Astrocyte (in vitro differentiated cells and primary cell): ENCODE measurements at regions not wholly inside any gene's neighbourhood (a gene's known extent, or its start where the extent isn't known, plus 50 kb on each side); places are given as distances from the start of the nearest gene placed in this dataset.

ENCODE experiments used
- DNase-seq: peaks from one replicate; pipeline ENCODE4 v3.0.0-alpha.2; 2010; ENCODE audit warnings: low read depth
- FAIRE-seq: peaks from 2 replicates; lab custom pipeline; 2011; peaks lifted over from hg19 to GRCh38; lab: Jason Lieb, UNC
- H2AFZ ChIP-seq: 2 replicates; pipeline ENCODE4 v1.6.0; 2012; ENCODE audit warnings: low read depth, low read length, inconsistent platforms
- H3K27ac ChIP-seq: 2 replicates; pipeline ENCODE4 v1.5.1; 2011; ENCODE audit warnings: low read depth, low read length, inconsistent platforms
- H3K27me3 ChIP-seq: 2 replicates; pipeline ENCODE4 v1.6.0; 2011; ENCODE audit warnings: low read length, inconsistent platforms; ENCODE audit not compliant: insufficient read depth
- H3K36me3 ChIP-seq: 2 replicates; pipeline ENCODE4 v1.5.1; 2011; ENCODE audit warnings: low read length, inconsistent platforms; ENCODE audit not compliant: insufficient read depth
- H3K4me1 ChIP-seq: 2 replicates; pipeline ENCODE4 v1.5.1; 2011; ENCODE audit warnings: low read length, inconsistent platforms; ENCODE audit not compliant: insufficient read depth
- H3K4me2 ChIP-seq: 2 replicates; pipeline ENCODE4 v1.6.0; 2012; ENCODE audit warnings: low read length, inconsistent platforms
- H3K4me3 ChIP-seq: 2 replicates; pipeline ENCODE4 v1.5.1; 2011; ENCODE audit warnings: low read depth, mild to moderate bottlenecking, low read length, inconsistent platforms; ENCODE audit not compliant: insufficient read depth
- H3K79me2 ChIP-seq: 2 replicates; pipeline ENCODE4 v1.6.0; 2012; ENCODE audit warnings: mild to moderate bottlenecking, low read length, inconsistent platforms; ENCODE audit not compliant: insufficient read depth
- H3K9ac ChIP-seq: 2 replicates; pipeline ENCODE4 v1.6.0; 2012; ENCODE audit warnings: mild to moderate bottlenecking, low read length, inconsistent platforms
- H3K9me3 ChIP-seq: 2 replicates; pipeline ENCODE4 v1.5.1; 2012; ENCODE audit warnings: low read depth, mild to moderate bottlenecking, low read length, inconsistent platforms; ENCODE audit not compliant: insufficient read depth
- H4K20me1 ChIP-seq: 2 replicates; pipeline ENCODE4 v1.6.0; 2012; ENCODE audit warnings: low read length, inconsistent platforms; ENCODE audit not compliant: insufficient read depth
- H3K27ac Mint-ChIP-seq: one replicate; pipeline ENCODE4 v1.8.0; 2021; ENCODE audit warnings: mild to moderate bottlenecking, mixed read lengths; ENCODE audit not compliant: unreplicated experiment
- H3K27me3 Mint-ChIP-seq: one replicate; pipeline ENCODE4 v1.8.0; 2021; ENCODE audit warnings: low read depth, mixed read lengths; ENCODE audit not compliant: unreplicated experiment
- H3K36me3 Mint-ChIP-seq: one replicate; pipeline ENCODE4 v1.8.0; 2021; ENCODE audit warnings: low read depth, mixed read lengths; ENCODE audit not compliant: unreplicated experiment
- H3K4me1 Mint-ChIP-seq: one replicate; pipeline ENCODE4 v1.8.0; 2021; ENCODE audit warnings: low read depth, mixed read lengths; ENCODE audit not compliant: unreplicated experiment
- H3K4me3 Mint-ChIP-seq: one replicate; pipeline ENCODE4 v1.8.0; 2021; ENCODE audit warnings: mild to moderate bottlenecking, moderate library complexity, mixed read lengths; ENCODE audit not compliant: unreplicated experiment
- H3K9me3 Mint-ChIP-seq: one replicate; pipeline ENCODE4 v1.8.0; 2021; ENCODE audit warnings: mild to moderate bottlenecking, mixed read lengths; ENCODE audit not compliant: unreplicated experiment
- CTCF ChIP-seq: IDR thresholded peaks from 2 replicates; pipeline ENCODE4 v1.5.1; 2011; ENCODE audit warnings: low read depth, mild to moderate bottlenecking, inconsistent platforms, low read length, moderate library complexity; ENCODE audit not compliant: insufficient read depth
- EZH2 ChIP-seq: IDR thresholded peaks from 2 replicates; pipeline ENCODE4 v1.6.1; 2012; ENCODE audit warnings: mild to moderate bottlenecking, low read length, inconsistent platforms; ENCODE audit not compliant: insufficient read depth

GRCh38 chr18:71846716-71847115 is 697.4 kb downstream of the CBLN2 start:
- FAIRE-seq (no peak), DNase-seq (no peak)
- H3K27ac Mint-ChIP-seq: no peak overlapping the region
- no peaks in the 10 kb centered on the region for H3K79me2 ChIP-seq
- H2AFZ ChIP-seq: no peak overlapping the region
- H3K4me1 ChIP-seq: no peaks in the 10 kb centered on the region
- H3K27me3 ChIP-seq: no peaks in the 10 kb centered on the region
- no peaks in the 10 kb centered on the region for H3K36me3 ChIP-seq
- H3K27ac ChIP-seq: no peak overlapping the region
- H3K4me2 ChIP-seq: no peak overlapping the region
- no peaks in the 10 kb centered on the region for H4K20me1 ChIP-seq
- no peak overlapping the region for H3K9ac ChIP-seq
- no peak for TF ChIP-seq EZH2
- no peak for TF ChIP-seq CTCF
- H3K4me3 Mint-ChIP-seq: no peak overlapping the region
- no peaks in the 10 kb centered on the region for H3K36me3 Mint-ChIP-seq
- peaks cover 7% of the 10 kb centered on the region for H3K9me3 Mint-ChIP-seq
- H3K9me3 ChIP-seq: no peaks in the 10 kb centered on the region
- no peak overlapping the region for H3K4me3 ChIP-seq
- H3K27me3 Mint-ChIP-seq: no peaks in the 10 kb centered on the region
- H3K4me1 Mint-ChIP-seq: no peaks in the 10 kb centered on the region

GRCh38 chr18:71844814-71845213 is 699.3 kb downstream of the CBLN2 start:
- FAIRE-seq (no peak), DNase-seq (no peak)
- no peaks in the 10 kb centered on the region for H3K27me3 Mint-ChIP-seq
- H3K4me1 Mint-ChIP-seq: no peaks in the 10 kb centered on the region
- TF ChIP-seq CTCF: no peak
- TF ChIP-seq EZH2: no peak
- Histone ChIP-seq H3K9ac (no peak overlapping the region), H3K27me3 (no peaks in the 10 kb centered on the region), H3K4me1 (no peaks in the 10 kb centered on the region), H3K9me3 (no peaks in the 10 kb centered on the region), H3K79me2 (no peaks in the 10 kb centered on the region), H3K27ac (no peak overlapping the region), H4K20me1 (no peaks in the 10 kb centered on the region), H3K4me2 (no peak overlapping the region), H2AFZ (no peak overlapping the region), H3K4me3 (no peak overlapping the region), H3K36me3 (no peaks in the 10 kb centered on the region)
- no peak overlapping the region for H3K27ac Mint-ChIP-seq
- no peaks in the 10 kb centered on the region for H3K36me3 Mint-ChIP-seq
- H3K4me3 Mint-ChIP-seq: no peak overlapping the region
- peaks cover 6% of the 10 kb centered on the region for H3K9me3 Mint-ChIP-seq

GRCh38 chr18:71842666-71843065 is 701.5 kb downstream of the CBLN2 start:
- Mint-ChIP-seq H3K9me3 (peaks cover 2% of the 10 kb centered on the region), H3K27ac (no peak overlapping the region)
- FAIRE-seq: no peak

More at GRCh38 chr18:71842666-71843065, 701.5 kb downstream of the CBLN2 start:
- DNase-seq: no peak
- Mint-ChIP-seq H3K27me3 (no peaks in the 10 kb centered on the region), H3K4me3 (no peak overlapping the region), H3K36me3 (no peaks in the 10 kb centered on the region), H3K4me1 (no peaks in the 10 kb centered on the region)
- Histone ChIP-seq H3K4me3 (no peak overlapping the region), H3K4me2 (no peak overlapping the region), H4K20me1 (no peaks in the 10 kb centered on the region), H3K36me3 (no peaks in the 10 kb centered on the region), H3K9me3 (no peaks in the 10 kb centered on the region), H3K79me2 (no peaks in the 10 kb centered on the region), H3K4me1 (no peaks in the 10 kb centered on the region), H3K27me3 (no peaks in the 10 kb centered on the region), H3K9ac (no peak overlapping the region), H3K27ac (no peak overlapping the region), H2AFZ (no peak overlapping the region)
- no peak for TF ChIP-seq CTCF
- TF ChIP-seq EZH2: no peak
